GM23338 (cell line): ENCODE measurements at regions not wholly inside any gene's neighbourhood (a gene's known extent, or its start where the extent isn't known, plus 50 kb on each side); places are given as distances from the start of the nearest gene placed in this dataset.

Experiments used
- CREB1 ChIP-seq: fragments of 250-450 bp; sonication (Bioruptor Pico); IDR thresholded peaks from 2 replicates; pipeline ENCODE4 v1.5.0; 2020; ENCODE audit warnings: low read depth, mild to moderate bottlenecking, moderate library complexity
- CTCF ChIP-seq, 2 experiments: fragments of 200-600 bp in 1 of 2; sonication (generic) in 1 of 2; conservative IDR thresholded peaks; 2 replicates each; pipeline versions ENCODE4 v1.5.1 to v1.6.1; 2016 to 2017; ENCODE audit warnings: antibody characterized with exemption in 2 of 2, low read depth in 2 of 2, mild to moderate bottlenecking in 2 of 2, moderate library complexity in 1 of 2
- EZH2 ChIP-seq: fragments of 200-600 bp; sonication (generic); IDR thresholded peaks from one replicate; pipeline ENCODE4 v1.8.0; 2017; ENCODE audit warnings: antibody characterized with exemption, mild to moderate bottlenecking, low read depth; ENCODE audit not compliant: unreplicated experiment
- POLR2AphosphoS5 ChIP-seq: IDR thresholded peaks from 2 replicates; pipeline ENCODE4 v1.6.1; 2016; ENCODE audit warnings: antibody characterized with exemption, low read depth
- STAT1 ChIP-seq: IDR thresholded peaks from one replicate; pipeline ENCODE4 v1.6.1; 2016; ENCODE audit warnings: antibody characterized with exemption; ENCODE audit not compliant: unreplicated experiment

- TF ChIP-seq CTCF (conservative IDR thresholded peaks at IDR 0.05; ENCODE audit: low read depth in 2 of 2): no peak
- TF ChIP-seq CREB1 (CRISPR knock-in tag): no peak
- TF ChIP-seq EZH2: no peak
- TF ChIP-seq POLR2AphosphoS5: no peak
- TF ChIP-seq STAT1: no peak
Measured at GRCh38 chr2:122150524-122151280, 395.3 kb downstream of the TSN start.
